ENCODE measurements at regions not wholly inside any gene's neighbourhood (a gene's known extent, or its start where the extent isn't known, plus 50 kb on each side); places are given as distances from the start of the nearest gene placed in this dataset.

- TF ChIP-seq CHD7 (IDR thresholded peaks at IDR 0.05; ENCODE audit: insufficient replicate concordance, low read length) = no peak
- no peak for TF ChIP-seq CREB1 (IDR thresholded peaks at IDR 0.05)
- TF ChIP-seq NANOG (IDR thresholded peaks at IDR 0.05; ENCODE audit: insufficient read depth, low read depth, low read length, poor library complexity, severe bottlenecking) = no peak
- TF ChIP-seq RXRA (IDR thresholded peaks at IDR 0.05; ENCODE audit: insufficient read depth, low read depth, low read length) = no peak
- no peak for TF ChIP-seq CTBP2 (IDR thresholded peaks at IDR 0.05; ENCODE audit: borderline replicate concordance, insufficient read depth, insufficient read length, low read length)
- TF ChIP-seq EZH2 (IDR thresholded peaks at IDR 0.05; ENCODE audit: low read depth, low read length, severe bottlenecking) = no peak
- no peak for TF ChIP-seq USF2 (IDR thresholded peaks at IDR 0.05; ENCODE audit: low read length)
- TF ChIP-seq PHF8 (conservative IDR thresholded peaks at IDR 0.05; ENCODE audit: low read depth, low read length) = no peak
- no peak for TF ChIP-seq POU5F1 (IDR thresholded peaks at IDR 0.05; ENCODE audit: low read depth, low read length)
Observed at GRCh38 chr7:64614812-64615211, 51.1 kb upstream of the ZNF107 start (continued).
